Lung (tissue), 12 donors: ENCODE measurements at regions not wholly inside any gene's neighbourhood (a gene's known extent, or its start where the extent isn't known, plus 50 kb on each side); places are given as distances from the start of the nearest gene placed in this dataset. TPM values are rescaled to one million over a fixed set of nuclear protein-coding genes. Genes with fewer than 3 reads are reported as not detected.

Experiments
- ATAC-seq: fragments of 200-7000 bp; cut with Tn5 transposase; one replicate; pipeline ENCODE4 v1.9.1; 2020; ENCODE audit warnings: moderate number of reproducible peaks; ENCODE audit not compliant: insufficient read depth, low FRiP score
- DNase-seq, 3 donors: peaks; one replicate each; pipeline ENCODE4 v3.0.0-alpha.2; 2013 to 2017
- H3K27ac ChIP-seq, 2 donors: one replicate each; pipeline ENCODE4 v1.5.1; 2013; ENCODE audit warnings: mild to moderate bottlenecking in 2 of 2, moderate library complexity in 2 of 2, control low read depth in 1 of 2, inconsistent platforms in 1 of 2, low read depth in 1 of 2, low read length in 1 of 2
- H3K27me3 ChIP-seq, 3 donors: one replicate each; pipeline ENCODE4 v1.5.1; 2013; ENCODE audit warnings: low read length in 2 of 3; ENCODE audit not compliant: control insufficient read depth in 3 of 3, insufficient read depth in 3 of 3
- H3K36me3 ChIP-seq, 4 donors: one replicate each; pipeline ENCODE4 v1.5.1; 2013; ENCODE audit warnings: low read length in 4 of 4, mild to moderate bottlenecking in 1 of 4, moderate library complexity in 1 of 4; ENCODE audit not compliant: control insufficient read depth in 4 of 4, insufficient read depth in 4 of 4
- H3K4me1 ChIP-seq, 5 donors: one replicate each; pipeline ENCODE4 v1.5.1; 2013; ENCODE audit warnings: low read length in 5 of 5, mild to moderate bottlenecking in 2 of 5, moderate library complexity in 1 of 5; ENCODE audit not compliant: control insufficient read depth in 5 of 5, insufficient read depth in 5 of 5
- H3K4me3 ChIP-seq: one replicate; pipeline ENCODE4 v1.5.1; 2013; ENCODE audit warnings: mild to moderate bottlenecking, control low read depth, moderate library complexity
- H3K9ac ChIP-seq, 2 donors: one replicate each; pipeline ENCODE4 v1.5.1; 2013; ENCODE audit warnings: low read length in 2 of 2, control low read depth in 1 of 2; ENCODE audit not compliant: insufficient read depth in 1 of 2
- H3K9me3 ChIP-seq, 4 donors: one replicate each; pipeline ENCODE4 v1.5.1; 2013; ENCODE audit warnings: low read length in 3 of 4, mild to moderate bottlenecking in 1 of 4, moderate library complexity in 1 of 4; ENCODE audit not compliant: control insufficient read depth in 4 of 4, insufficient read depth in 3 of 4
- WGBS, 2 donors: extraction: QIAGEN DNeasy Blood & Tissue Kit; methylation state at CpG; one replicate each; pipeline ENCODE4 v1.1.7; 2013; 5-methylcytosine and 5-hydroxymethylcytosine counted together
- small RNA-seq: library from RNA; depleted of rRNA; stranded (forward); fragments of <200 nt; gene quantifications from one replicate; pipeline ENCODE3, GENCODE V24; 2014; ENCODE audit warnings: low replicate concordance
- TF ChIP-seq, protein P1 (sequence below): IDR thresholded peaks from 2 replicates; pipeline ENCODE4 v1.5.1; 2012; ENCODE audit warnings: mild to moderate bottlenecking; ENCODE audit errors: control extremely low read depth, extremely low read depth
- donor health status: control.
- donor health status: control.
- donor health status: Bipolar disorder and iron deficiency.
- donor health status: healthy.
- donor health status: DM: yes; HTN: yes; CAD: no.

DNA sequence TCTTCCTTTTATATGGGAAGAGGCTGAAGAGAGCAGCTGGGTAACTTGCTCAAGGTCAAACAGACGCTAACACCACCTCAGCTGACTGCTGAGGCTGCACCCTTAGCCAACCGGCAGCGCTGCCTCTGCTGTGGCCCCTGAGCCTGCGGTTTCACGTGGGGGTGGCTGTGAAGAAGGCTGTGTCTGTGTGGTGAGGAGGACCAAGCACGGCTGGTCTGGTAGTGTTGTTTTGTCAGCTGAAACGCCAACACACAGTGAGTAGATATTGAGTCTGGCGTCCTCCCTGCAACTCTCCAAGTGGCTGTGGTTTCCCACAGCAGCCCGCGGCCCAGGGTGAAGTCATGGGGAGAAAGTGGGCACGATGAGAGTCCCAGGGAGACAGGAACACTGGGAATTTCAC is 69.6 kb downstream of the THNSL2 start:
- H3K27me3 ChIP-seq: no peaks in the 10 kb centered on the region
- no peak overlapping the region for H3K4me3 ChIP-seq
- H3K9me3 ChIP-seq: no peaks in the 10 kb centered on the region
- no peak overlapping the region for H3K27ac ChIP-seq
- H3K36me3 ChIP-seq: no peaks in the 10 kb centered on the region
- DNase-seq (no peak), ATAC-seq (no peak)
- TF ChIP-seq, protein P1, sequence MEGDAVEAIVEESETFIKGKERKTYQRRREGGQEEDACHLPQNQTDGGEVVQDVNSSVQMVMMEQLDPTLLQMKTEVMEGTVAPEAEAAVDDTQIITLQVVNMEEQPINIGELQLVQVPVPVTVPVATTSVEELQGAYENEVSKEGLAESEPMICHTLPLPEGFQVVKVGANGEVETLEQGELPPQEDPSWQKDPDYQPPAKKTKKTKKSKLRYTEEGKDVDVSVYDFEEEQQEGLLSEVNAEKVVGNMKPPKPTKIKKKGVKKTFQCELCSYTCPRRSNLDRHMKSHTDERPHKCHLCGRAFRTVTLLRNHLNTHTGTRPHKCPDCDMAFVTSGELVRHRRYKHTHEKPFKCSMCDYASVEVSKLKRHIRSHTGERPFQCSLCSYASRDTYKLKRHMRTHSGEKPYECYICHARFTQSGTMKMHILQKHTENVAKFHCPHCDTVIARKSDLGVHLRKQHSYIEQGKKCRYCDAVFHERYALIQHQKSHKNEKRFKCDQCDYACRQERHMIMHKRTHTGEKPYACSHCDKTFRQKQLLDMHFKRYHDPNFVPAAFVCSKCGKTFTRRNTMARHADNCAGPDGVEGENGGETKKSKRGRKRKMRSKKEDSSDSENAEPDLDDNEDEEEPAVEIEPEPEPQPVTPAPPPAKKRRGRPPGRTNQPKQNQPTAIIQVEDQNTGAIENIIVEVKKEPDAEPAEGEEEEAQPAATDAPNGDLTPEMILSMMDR: no peak
- no peak overlapping the region for H3K9ac ChIP-seq
- 82 to 87% methylated on average over 11 of the region's 11 CpGs for WGBS, 2 donors
- H3K4me1 ChIP-seq: no peaks in the 10 kb centered on the region

DNA sequence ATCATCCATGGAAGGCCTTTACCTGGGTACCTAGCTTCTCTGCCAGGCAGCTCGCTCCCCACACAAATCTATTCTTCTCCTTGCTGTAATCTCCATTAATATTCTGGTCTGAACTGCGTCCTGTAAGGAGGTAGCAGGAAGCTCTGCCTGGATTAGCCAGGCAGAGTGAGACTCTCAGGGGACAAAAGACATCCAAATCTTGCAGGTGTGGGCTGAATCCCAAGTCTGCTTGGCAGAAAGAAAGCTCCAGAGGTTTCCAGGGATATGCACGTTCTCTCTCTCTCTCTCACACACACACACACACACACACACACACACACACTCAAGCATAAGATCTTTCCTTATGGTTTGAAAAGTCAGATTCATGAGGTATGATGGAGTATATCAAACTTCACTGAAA is 66.5 kb downstream of the THNSL2 start:
- no peaks in the 10 kb centered on the region for H3K27me3 ChIP-seq
- TF ChIP-seq, protein P1: no peak

More for the DNA sequence above, 66.5 kb downstream of the THNSL2 start:
- Histone ChIP-seq H3K36me3 (no peaks in the 10 kb centered on the region), H3K4me3 (no peak overlapping the region), H3K9me3 (no peaks in the 10 kb centered on the region), H3K4me1 (no peaks in the 10 kb centered on the region), H3K27ac (no peak overlapping the region), H3K9ac (no peak overlapping the region)
- 77 to 93% methylated on average over 3 of the region's 3 CpGs for WGBS, 2 donors
- ATAC-seq (no peak), DNase-seq (no peak)

Small RNA genes lying in the stretch of these regions (small RNA-seq; reads per million reads assigned to genes)
- not detected for gene RF00026
- gene RNU6-1168P: not detected
